ENCODE measurements at regions not wholly inside any gene's neighbourhood (a gene's known extent, or its start where the extent isn't known, plus 50 kb on each side); places are given as distances from the start of the nearest gene placed in this dataset.
"Not testable (repeated sequence)": the region's sequence is repeated elsewhere in the genome, so short reads cannot be mapped to it uniquely, and the experiment has no call there.

DNA sequence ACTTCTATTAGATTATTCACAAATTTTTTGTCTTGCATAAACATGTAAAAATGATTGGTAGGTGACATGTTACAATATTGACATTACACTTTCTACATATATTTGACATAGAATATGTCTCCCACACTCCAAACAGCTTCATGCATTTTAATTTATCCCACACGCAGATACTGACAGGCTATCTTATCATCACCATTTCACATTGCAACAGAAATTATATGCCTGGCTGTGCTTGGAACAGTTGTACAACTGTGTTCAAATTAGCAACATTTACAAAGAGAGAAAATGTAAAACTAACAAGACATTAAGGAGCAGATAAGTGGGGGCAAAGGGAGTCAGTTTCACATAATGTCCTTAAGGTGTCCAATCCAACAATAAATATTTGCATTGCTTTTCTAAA, 1208.5 kb downstream of the NSUN3 start:
- DNase-seq (ENCODE audit: low spot score), result no peak

DNA sequence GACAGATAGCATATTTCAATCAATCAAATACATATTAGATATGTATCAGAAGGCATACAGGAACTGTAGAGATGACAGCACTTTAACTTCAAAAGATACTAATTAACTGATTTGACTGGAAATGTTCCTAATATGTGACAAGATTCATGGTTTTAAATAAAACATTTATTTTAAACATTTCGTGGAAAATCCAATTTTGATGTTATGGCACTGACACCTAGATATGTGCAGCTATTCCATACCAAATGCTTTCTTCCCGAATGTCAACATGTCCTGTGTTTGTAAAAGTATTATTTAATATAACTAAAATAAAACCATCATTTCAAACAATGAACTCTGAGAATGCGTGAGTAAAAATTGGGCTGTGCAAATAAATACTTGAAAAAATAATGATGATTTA, 1209.3 kb downstream of the NSUN3 start:
- no peak for DNase-seq (ENCODE audit: low spot score)

DNA sequence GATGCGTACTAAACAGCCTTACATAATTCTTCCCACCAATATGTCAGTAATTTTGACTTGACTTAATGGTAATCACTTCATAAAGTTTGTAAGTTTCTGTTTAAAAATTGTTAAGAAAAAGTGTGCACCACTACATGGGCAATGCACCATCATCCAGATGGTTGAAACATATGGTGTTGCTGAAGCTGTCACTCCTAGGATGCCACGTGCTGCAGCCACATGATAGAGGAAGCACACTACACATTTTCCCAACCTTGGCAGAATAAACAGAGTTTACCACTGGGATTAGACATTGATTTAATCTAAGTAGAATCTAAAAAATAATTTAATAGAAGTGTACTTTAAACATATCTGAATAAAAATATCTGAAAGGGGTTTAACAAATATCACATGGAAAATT, 1209.9 kb downstream of the NSUN3 start:
- DNase-seq (ENCODE audit: low spot score), result no peak

- no peak for DNase-seq (ENCODE audit: low spot score)
Measured at GRCh38 chr3:95277613-95278012, 1214.8 kb downstream of the NSUN3 start.

GRCh38 chr3:95280711-95281352, 1218.0 kb downstream of the NSUN3 start:
- DNase-seq (ENCODE audit: low spot score), result no peak

DNA sequence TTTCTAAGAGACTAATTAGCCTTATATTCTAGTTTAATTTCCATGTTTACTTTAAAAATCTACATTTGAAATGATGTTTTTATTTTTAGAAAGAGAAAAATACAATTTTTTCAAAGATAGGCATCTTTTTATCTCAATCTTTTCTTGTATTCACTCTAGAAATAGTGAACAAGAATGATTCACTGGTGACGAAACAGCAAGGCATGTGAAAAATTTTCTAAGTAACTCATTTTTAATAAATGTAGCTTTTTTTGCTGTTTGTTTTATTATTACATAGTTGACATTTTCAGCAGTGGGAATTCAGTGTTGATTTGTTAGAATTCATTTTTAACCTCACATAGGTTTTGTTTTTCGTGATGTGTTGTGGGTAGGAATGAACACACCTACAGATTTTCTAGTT, 1226.4 kb downstream of the NSUN3 start:
- no peak for DNase-seq (ENCODE audit: low spot score)

DNA sequence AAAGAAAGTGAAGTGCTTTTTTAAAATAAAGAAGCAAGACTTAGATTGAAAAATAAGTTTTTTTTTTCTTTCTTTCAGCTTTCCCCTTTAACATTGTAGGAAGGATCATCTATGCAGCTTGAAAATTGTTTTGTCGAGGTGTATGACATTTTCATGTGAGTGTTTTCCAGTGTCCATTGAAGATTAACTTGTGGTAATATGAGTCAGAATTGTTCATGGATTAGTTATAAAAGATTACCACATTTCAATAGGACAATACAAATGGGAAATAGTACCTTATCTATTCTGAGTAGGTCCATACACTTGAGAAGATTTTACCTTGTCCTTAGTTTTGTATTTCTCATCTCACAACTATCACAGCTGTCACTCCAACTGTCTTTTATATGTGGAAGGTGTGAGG, 1234.7 kb downstream of the NSUN3 start:
- DNase-seq (ENCODE audit: low spot score), result no peak

GRCh38 chr3:95302044-95302443, 1239.2 kb downstream of the NSUN3 start:
- DNase-seq (ENCODE audit: low spot score), result no peak

- DNase-seq (ENCODE audit: low spot score), result no peak
Measured at GRCh38 chr3:95310560-95310959, 1247.7 kb downstream of the NSUN3 start.

GRCh38 chr3:95311272-95311671, 1248.4 kb downstream of the NSUN3 start:
- no peak for DNase-seq (ENCODE audit: low spot score)

GRCh38 chr3:95312650-95313049, 1249.8 kb downstream of the NSUN3 start:
- no peak for DNase-seq (ENCODE audit: low spot score)

- no peak for DNase-seq (ENCODE audit: low spot score)
Measured at GRCh38 chr3:95319921-95320494, 1257.1 kb downstream of the NSUN3 start.

GRCh38 chr3:95327478-95327877, 1264.6 kb downstream of the NSUN3 start:
- no peak for DNase-seq (ENCODE audit: low spot score)

- DNase-seq (ENCODE audit: low spot score), result no peak
Measured at GRCh38 chr3:95333826-95334225, 1271.0 kb downstream of the NSUN3 start.

DNA sequence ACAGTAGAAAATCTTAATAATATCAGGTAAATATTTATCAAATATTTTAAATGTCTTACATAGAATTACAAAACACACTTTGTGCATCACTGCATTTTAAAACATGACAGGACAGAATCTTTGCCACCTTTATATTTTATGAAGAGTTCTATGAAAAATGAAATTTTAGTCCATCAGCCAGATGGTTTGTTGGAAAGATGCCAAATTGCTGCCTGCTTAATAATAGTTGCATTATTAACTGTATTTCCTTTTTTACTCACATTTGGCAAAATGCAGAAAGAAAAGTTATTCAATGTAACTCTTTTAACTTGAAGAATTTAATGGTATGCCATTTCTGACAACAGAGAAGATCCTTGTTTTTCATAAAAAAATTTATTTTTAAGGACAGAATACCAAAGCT, 1271.6 kb downstream of the NSUN3 start:
- DNase-seq (ENCODE audit: low spot score), result no peak

GRCh38 chr3:95335517-95335916, 1272.7 kb downstream of the NSUN3 start:
- no peak for DNase-seq (ENCODE audit: low spot score)

DNA sequence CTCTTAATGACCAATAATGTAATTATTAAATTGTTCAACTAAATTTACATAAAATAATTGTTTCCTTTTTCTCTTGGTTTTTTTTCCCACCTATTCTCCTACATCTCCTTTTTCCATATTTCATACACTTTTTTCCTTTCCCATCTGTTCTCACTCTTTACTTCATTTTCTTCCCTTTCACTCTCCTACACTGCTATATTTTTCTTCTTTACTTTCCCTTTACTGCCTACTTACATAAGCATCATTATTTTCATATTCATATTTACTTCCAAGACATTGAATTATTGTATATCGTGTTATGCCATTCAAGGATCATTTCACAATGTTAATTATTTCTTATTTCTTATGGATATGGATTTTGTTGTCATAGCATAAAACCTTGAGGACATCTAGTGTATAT, 1275.6 kb downstream of the NSUN3 start:
- no peak for DNase-seq (ENCODE audit: low spot score)

- DNase-seq (ENCODE audit: low spot score), result no peak
Measured at GRCh38 chr3:95341314-95341713, 1278.5 kb downstream of the NSUN3 start.

DNA sequence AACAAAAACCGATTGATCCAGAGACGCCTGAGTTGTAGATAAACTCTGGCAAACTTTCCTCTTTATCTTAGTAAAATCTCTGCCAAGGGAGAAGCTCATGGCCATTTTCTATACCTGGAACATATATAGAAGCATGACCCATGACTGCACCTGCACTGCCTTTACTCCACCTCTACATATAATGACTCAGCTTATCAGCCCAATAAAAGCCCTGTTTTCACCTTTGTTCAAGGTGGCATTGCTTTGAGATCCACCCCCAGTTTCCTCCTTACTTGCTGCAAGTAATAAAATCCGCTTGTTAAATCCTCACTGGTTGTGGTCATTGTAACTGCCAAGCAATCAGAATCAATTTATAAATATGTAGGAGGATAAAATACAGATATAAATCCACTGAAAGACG, 1280.4 kb downstream of the NSUN3 start:
- no peak for DNase-seq (ENCODE audit: low spot score)

- DNase-seq (ENCODE audit: low spot score), result no peak
Measured at GRCh38 chr3:95343767-95344166, 1280.9 kb downstream of the NSUN3 start.

- DNase-seq (ENCODE audit: low spot score), result not testable (repeated sequence)
Measured at GRCh38 chr3:95347936-95348335, 1285.1 kb downstream of the NSUN3 start.

GRCh38 chr3:95348879-95349278, 1286.0 kb downstream of the NSUN3 start:
- DNase-seq (ENCODE audit: low spot score), result no peak

DNA sequence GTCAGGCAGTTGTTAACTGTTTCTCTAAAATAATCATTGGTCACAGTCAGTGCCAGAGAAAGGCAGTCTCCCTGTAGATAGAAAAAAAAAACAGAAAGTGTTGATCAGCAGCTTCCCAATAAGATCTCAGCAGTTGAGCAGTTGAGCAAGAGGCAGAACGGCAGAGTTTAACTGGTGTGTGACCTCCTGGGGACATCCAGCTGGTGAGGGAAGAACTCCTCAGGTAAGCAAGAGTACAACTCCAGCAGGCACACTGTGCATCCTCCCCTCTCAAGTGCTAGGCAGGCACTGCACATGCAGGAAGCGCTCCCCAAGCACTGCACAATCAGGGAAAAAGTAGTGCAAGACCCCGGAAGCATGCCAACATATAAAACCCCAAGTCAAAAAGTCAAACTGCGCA, 1287.2 kb downstream of the NSUN3 start:
- DNase-seq (ENCODE audit: low spot score), result no peak

- DNase-seq (ENCODE audit: low spot score), result no peak
Measured at GRCh38 chr3:95351158-95351557, 1288.3 kb downstream of the NSUN3 start.
